Activated CD8-positive, alpha-beta T cell treated with anti-CD3 and anti-CD28 coated beads for 36 hours (primary cell): ENCODE measurements at regions not wholly inside any gene's neighbourhood (a gene's known extent, or its start where the extent isn't known, plus 50 kb on each side); places are given as distances from the start of the nearest gene placed in this dataset.

Experiments used
- ATAC-seq: fragments of 200-7000 bp; cut with Tn5 transposase; one replicate; pipeline ENCODE4 v1.10.0; 2021; ENCODE audit warnings: mild to moderate bottlenecking, moderate library complexity
- CTCF ChIA-PET: fragments of 350-600 bp; sonication (Branson Sonifier 250); formaldehyde crosslinking; loops from one replicate; lab custom pipeline; 2021; ENCODE audit warnings: antibody characterized with exemption; lab: Charles Lee
- POLR2A ChIA-PET: fragments of 350-600 bp; sonication (Branson Sonifier 250); formaldehyde crosslinking; loops from one replicate; lab custom pipeline; 2021; ENCODE audit warnings: antibody characterized with exemption; lab: Charles Lee
- DNase-seq: peaks from one replicate; pipeline ENCODE4 v3.0.0-alpha.2; 2020
- H3K27ac Mint-ChIP-seq: one replicate; pipeline ENCODE4 v1.8.0; 2021; ENCODE audit warnings: mild to moderate bottlenecking, mixed read lengths
- H3K27me3 Mint-ChIP-seq: one replicate; pipeline ENCODE4 v1.8.0; 2021; ENCODE audit warnings: mixed read lengths
- H3K36me3 Mint-ChIP-seq: one replicate; pipeline ENCODE4 v1.8.0; 2021; ENCODE audit warnings: low read depth, mixed read lengths
- H3K4me1 Mint-ChIP-seq: one replicate; pipeline ENCODE4 v1.8.0; 2021; ENCODE audit warnings: low read depth, mixed read lengths
- H3K4me3 Mint-ChIP-seq: one replicate; pipeline ENCODE4 v1.8.0; 2021; ENCODE audit warnings: mild to moderate bottlenecking, moderate library complexity, mixed read lengths
- H3K9me3 Mint-ChIP-seq: one replicate; pipeline ENCODE4 v1.8.0; 2021; ENCODE audit warnings: mixed read lengths
- intact Hi-C: fragments of 100-400 bp; cut with micrococcal nuclease; formaldehyde crosslinking; loops from one replicate; pipeline ENCODE4 v1.10.0; 2022
- TF ChIP-seq, protein P1 (sequence below): fragments of 200-600 bp; IDR thresholded peaks from one replicate; pipeline ENCODE4 v1.8.0; 2022; ENCODE audit warnings: antibody characterized with exemption, mild to moderate bottlenecking

DNA sequence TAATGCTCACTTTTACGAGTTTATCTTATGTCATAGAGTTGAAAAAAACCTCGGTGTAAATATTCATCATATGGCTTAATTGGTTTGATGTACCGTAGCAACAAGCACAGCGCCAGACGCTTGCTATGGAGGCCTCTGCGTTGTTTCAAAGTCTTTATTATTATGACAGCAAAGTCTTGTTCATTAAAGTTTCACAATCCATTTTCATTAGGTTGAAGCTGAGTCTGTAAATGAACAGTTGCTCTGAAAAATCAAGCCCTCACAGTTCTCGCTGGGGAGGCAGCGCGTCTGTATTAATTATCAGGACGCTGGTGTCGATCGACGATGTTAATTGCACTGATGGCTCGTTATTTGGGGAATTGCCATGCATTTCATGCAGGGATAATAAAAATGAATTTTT, 185.6 kb downstream of the INSC start:
- H3K36me3 Mint-ChIP-seq, result no peaks in the 10 kb centered on the region
- H3K4me3 Mint-ChIP-seq, result no peak overlapping the region
- no peak for DNase-seq
- CTCF ChIA-PET, result no interaction called here
- no peaks in the 10 kb centered on the region for H3K9me3 Mint-ChIP-seq
- intact Hi-C loops, result no loop called here
- TF ChIP-seq, protein P1, sequence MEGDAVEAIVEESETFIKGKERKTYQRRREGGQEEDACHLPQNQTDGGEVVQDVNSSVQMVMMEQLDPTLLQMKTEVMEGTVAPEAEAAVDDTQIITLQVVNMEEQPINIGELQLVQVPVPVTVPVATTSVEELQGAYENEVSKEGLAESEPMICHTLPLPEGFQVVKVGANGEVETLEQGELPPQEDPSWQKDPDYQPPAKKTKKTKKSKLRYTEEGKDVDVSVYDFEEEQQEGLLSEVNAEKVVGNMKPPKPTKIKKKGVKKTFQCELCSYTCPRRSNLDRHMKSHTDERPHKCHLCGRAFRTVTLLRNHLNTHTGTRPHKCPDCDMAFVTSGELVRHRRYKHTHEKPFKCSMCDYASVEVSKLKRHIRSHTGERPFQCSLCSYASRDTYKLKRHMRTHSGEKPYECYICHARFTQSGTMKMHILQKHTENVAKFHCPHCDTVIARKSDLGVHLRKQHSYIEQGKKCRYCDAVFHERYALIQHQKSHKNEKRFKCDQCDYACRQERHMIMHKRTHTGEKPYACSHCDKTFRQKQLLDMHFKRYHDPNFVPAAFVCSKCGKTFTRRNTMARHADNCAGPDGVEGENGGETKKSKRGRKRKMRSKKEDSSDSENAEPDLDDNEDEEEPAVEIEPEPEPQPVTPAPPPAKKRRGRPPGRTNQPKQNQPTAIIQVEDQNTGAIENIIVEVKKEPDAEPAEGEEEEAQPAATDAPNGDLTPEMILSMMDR, result no peak
- H3K4me1 Mint-ChIP-seq, result no peaks in the 10 kb centered on the region
- no peak overlapping the region for H3K27ac Mint-ChIP-seq
- POLR2A ChIA-PET, result no interaction called here
- no peaks in the 10 kb centered on the region for H3K27me3 Mint-ChIP-seq
- ATAC-seq, result no peak

DNA sequence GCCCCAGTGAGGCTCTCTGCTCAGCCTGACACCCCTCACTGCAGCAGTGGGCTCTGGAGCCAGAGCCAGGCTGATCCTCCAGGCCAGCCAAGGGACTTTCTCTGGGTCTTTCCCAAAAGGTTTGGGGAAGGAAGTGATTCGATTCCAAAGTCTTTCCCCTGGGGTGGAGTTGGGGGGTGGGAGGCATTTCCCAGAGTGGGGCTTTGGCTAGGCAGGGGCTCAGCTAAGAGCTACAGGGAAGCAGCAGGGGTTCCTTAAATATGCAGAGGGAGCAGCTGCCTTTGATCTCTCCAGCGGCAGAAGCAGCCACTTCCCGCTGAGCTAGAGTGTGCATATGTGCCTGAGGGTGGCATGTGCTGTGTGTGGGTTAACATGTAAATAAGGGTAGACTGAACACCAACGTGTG, 192.9 kb downstream of the INSC start:
- H3K36me3 Mint-ChIP-seq, result no peaks in the 10 kb centered on the region
- CTCF ChIA-PET, result no interaction called here
- ATAC-seq, result no peak

DNA sequence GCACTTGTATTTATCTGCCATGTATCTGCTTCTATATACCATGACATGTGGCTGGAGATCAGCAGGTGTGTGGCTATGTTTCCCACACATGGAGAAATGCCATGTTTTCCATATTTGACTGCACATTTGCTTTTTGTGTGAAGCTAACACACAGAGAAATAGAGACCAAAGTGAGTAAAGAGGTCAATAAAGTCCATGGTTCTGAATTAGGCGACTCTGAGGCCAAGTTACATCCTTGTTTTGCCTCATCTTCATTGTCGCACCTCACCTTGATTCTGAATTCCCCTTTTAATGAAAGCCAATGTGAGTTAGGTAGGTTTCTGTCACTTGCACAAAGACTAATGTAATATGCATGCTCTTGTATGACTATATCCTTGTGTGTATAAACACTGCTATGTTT, 194.1 kb downstream of the INSC start:
- Mint-ChIP-seq H3K4me3 (no peak overlapping the region), H3K27me3 (no peaks in the 10 kb centered on the region), H3K36me3 (no peaks in the 10 kb centered on the region), H3K4me1 (no peaks in the 10 kb centered on the region), H3K9me3 (no peaks in the 10 kb centered on the region), H3K27ac (no peak overlapping the region)
- intact Hi-C loops, result no loop called here
- TF ChIP-seq, protein P1, result no peak
- no peak for DNase-seq
- POLR2A ChIA-PET, result no interaction called here
- CTCF ChIA-PET, result no interaction called here
- no peak for ATAC-seq

More for the DNA sequence above, 192.9 kb downstream of the INSC start:
- no peaks in the 10 kb centered on the region for H3K4me1 Mint-ChIP-seq
- intact Hi-C loops, result no loop called here
- H3K9me3 Mint-ChIP-seq, result no peaks in the 10 kb centered on the region
- no peak overlapping the region for H3K27ac Mint-ChIP-seq
- POLR2A ChIA-PET, result no interaction called here
- DNase-seq, result no peak
- TF ChIP-seq, protein P1, result no peak
- no peak overlapping the region for H3K4me3 Mint-ChIP-seq
- no peaks in the 10 kb centered on the region for H3K27me3 Mint-ChIP-seq

DNA sequence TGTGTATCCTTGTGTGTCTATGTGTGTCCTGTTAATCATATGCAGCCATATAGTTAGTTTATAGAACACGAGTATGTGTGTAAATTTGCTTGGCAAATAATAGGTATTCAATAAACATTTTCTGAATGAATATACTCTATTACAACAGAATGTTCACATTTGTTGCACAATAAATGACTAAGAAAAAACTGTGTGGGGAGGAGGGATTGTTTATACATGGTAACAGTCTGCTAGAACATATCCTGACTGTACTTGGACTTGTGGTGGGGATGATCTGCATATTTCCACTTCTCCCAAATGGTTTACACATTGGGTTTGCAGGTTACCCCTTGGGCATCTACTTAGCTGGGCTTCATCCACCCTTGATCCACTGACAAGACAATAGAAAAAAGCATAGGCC, 194.6 kb downstream of the INSC start:
- H3K9me3 Mint-ChIP-seq, result no peaks in the 10 kb centered on the region
- H3K36me3 Mint-ChIP-seq, result no peaks in the 10 kb centered on the region
- no peak overlapping the region for H3K4me3 Mint-ChIP-seq
- no peak for ATAC-seq
- no peaks in the 10 kb centered on the region for H3K4me1 Mint-ChIP-seq
- DNase-seq, result no peak
- TF ChIP-seq, protein P1, result no peak
- no peaks in the 10 kb centered on the region for H3K27me3 Mint-ChIP-seq
- POLR2A ChIA-PET, result no interaction called here
- intact Hi-C loops, result no loop called here
- no peak overlapping the region for H3K27ac Mint-ChIP-seq
- CTCF ChIA-PET, result no interaction called here

DNA sequence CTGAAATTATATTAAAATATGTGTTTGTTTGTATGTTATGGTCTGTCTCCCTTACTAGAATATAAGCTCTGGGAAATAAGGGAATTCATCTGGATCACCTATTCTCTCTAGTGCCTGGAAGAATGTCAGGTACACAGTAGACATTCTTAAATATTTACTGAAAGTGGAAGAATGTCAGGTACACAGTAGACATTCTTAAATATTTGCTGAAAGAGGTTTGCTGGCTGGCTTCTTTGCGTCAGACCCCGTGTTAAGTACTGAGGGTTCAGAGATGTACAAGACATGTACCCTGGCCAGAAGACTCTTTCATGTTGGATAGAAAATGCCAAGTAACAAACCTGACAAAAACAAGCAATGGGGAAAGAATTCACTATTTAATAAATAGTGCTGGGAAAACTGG, 199.1 kb downstream of the INSC start:
- ATAC-seq, result no peak
- H3K27me3 Mint-ChIP-seq, result no peaks in the 10 kb centered on the region
- intact Hi-C loops, result no loop called here
- no peaks in the 10 kb centered on the region for H3K9me3 Mint-ChIP-seq
- no peaks in the 10 kb centered on the region for H3K4me1 Mint-ChIP-seq
- no peaks in the 10 kb centered on the region for H3K36me3 Mint-ChIP-seq
- no peak overlapping the region for H3K4me3 Mint-ChIP-seq
- H3K27ac Mint-ChIP-seq, result no peak overlapping the region
- DNase-seq, result no peak
- TF ChIP-seq, protein P1, result no peak
- CTCF ChIA-PET, result no interaction called here
- POLR2A ChIA-PET, result no interaction called here
